Stimulated activated CD4-positive, alpha-beta T cell treated with anti-CD3 and anti-CD28 coated beads, Interleukin-15, amount 100 ng/mL, for 24 hours (primary cell): ENCODE measurements at regions not wholly inside any gene's neighbourhood (a gene's known extent, or its start where the extent isn't known, plus 50 kb on each side); places are given as distances from the start of the nearest gene placed in this dataset.
"Not testable (repeated sequence)": the region's sequence is repeated elsewhere in the genome, so short reads cannot be mapped to it uniquely, and the experiment has no call there.

ENCODE experiments used
- DNase-seq: peaks from one replicate; pipeline ENCODE4 v3.0.0-alpha.2; 2020

DNA sequence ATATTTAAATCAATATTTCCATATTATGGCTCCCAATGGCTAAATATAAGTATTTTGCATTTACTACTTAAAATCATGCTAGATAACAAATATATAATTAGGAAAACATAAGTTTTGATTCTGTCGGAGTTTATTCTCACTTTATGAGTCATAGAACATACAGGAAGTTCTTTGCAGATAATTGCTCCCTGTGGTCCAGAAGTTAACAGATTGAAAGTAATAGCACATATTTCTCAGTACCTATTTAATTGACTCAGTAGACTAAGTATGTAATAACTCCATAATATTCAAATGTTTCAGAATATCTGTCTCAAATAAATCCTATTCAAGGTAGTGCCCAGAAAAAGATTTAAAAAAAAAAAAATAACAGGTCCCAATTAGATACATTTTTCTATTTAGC is 806.0 kb upstream of the ATXN7L3B start:
- DNase-seq, result no peak

DNA sequence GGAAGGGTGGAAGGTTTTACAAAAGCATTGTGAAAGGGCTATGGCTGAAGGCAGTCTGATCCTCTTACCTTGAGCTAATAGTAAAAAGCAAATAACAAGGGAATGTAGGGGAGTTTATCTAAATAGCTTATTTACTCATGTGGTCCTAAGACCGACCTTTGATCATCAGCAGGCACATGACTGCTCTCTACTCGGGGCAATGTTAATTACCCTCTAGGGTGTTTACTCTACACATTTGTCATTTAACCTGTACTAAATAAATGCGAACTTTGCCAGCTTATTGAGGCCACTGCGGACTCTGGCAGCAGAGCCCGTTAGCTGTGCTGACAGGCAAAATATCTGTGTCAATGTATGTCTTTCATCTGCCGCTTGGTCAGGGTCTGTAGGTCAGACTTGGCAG is 768.3 kb upstream of the ATXN7L3B start:
- DNase-seq, result no peak

- DNase-seq, result no peak
These were observed 739.1 kb upstream of the ATXN7L3B start for GRCh38 chr12:73798523-73798922.

GRCh38 chr12:73815072-73815645 is 722.5 kb upstream of the ATXN7L3B start:
- no peak for DNase-seq

GRCh38 chr12:73817161-73817560 is 720.5 kb upstream of the ATXN7L3B start:
- DNase-seq, result no peak

GRCh38 chr12:73833746-73834145 is 703.9 kb upstream of the ATXN7L3B start:
- DNase-seq, result no peak

DNA sequence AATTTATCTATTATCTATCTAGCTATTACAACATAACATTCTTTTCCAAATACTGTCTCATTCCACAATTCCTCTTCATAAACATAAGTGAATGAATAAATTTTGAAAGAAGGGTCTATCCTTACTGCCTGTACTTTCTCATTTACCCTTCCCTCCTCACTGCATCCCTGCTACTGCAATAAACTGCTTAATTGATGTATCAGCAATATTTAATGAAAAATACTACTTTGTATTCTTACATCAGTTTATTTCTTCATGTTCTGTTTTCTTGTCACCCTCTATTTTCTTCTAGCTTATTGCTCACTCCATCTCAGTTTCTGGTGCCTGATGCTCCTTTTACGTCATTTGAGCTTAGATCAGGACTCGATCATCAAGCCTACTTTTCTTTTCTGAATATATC is 695.7 kb upstream of the ATXN7L3B start:
- no peak for DNase-seq

GRCh38 chr12:73863546-73863945 is 674.1 kb upstream of the ATXN7L3B start:
- DNase-seq, result no peak

- no peak for DNase-seq
These were observed 670.5 kb upstream of the ATXN7L3B start for GRCh38 chr12:73867147-73867546.

DNA sequence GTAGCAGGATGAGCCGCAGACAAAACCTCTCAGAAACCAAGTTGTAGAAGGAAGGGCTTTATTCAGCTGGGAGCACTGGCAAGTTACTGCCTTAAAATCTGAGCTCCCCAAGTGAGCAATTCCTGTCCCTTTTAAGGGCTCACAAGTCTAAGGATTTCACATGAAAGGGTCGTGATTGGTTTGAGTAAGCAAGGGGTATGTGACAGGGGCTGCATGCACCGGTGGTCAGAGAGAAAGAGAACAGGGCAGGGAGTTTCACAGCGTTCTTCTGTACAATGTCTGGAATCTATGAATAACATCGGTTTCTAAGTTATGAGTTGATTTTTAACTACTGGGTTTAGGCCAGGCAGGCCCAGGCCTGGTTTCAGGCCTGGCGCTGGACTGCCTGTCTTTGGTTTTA is 660.3 kb upstream of the ATXN7L3B start:
- not testable (repeated sequence) for DNase-seq

DNA sequence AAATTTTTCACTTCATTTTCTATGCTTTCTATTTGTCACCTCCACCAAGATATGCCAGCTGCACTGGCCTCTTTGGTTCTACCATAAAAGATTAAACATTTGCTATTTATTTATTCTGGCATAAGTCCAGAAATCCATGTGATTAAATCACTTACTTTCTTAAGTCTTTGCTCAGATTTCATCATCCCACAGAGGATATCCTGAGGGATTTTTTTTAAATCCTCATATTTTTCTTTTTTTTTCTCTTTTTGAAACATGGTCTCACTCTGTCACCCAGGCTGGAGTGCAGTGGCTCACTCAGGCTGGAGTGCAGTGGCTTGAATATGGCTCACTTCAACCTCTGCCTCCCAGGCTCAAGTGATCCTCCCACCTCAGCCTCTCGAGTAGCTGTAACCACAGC is 645.4 kb upstream of the ATXN7L3B start:
- no peak for DNase-seq

DNA sequence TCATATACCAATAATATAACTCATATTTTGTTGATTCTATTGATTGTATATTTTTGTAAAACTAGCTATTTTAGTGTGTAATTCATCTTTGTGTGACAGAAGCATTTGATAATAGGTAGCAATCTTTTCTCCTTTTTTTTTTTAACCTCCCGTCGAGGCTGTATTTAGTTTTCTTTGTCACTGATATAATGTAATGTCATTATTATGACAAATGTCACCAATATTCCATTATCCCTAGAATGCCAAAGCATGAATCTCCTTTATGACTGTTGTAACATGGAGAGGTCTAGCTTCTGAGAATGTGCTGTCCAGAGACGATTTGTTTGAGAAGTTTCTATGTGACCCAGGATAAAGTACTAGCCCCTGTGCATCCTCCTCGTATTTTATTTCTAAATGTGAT is 639.0 kb upstream of the ATXN7L3B start:
- DNase-seq, result no peak

GRCh38 chr12:73902260-73902659 is 635.4 kb upstream of the ATXN7L3B start:
- DNase-seq, result no peak

GRCh38 chr12:73906757-73907156 is 630.9 kb upstream of the ATXN7L3B start:
- DNase-seq, result no peak

- no peak for DNase-seq
These were observed 601.8 kb upstream of the ATXN7L3B start for GRCh38 chr12:73935817-73936216.

DNA sequence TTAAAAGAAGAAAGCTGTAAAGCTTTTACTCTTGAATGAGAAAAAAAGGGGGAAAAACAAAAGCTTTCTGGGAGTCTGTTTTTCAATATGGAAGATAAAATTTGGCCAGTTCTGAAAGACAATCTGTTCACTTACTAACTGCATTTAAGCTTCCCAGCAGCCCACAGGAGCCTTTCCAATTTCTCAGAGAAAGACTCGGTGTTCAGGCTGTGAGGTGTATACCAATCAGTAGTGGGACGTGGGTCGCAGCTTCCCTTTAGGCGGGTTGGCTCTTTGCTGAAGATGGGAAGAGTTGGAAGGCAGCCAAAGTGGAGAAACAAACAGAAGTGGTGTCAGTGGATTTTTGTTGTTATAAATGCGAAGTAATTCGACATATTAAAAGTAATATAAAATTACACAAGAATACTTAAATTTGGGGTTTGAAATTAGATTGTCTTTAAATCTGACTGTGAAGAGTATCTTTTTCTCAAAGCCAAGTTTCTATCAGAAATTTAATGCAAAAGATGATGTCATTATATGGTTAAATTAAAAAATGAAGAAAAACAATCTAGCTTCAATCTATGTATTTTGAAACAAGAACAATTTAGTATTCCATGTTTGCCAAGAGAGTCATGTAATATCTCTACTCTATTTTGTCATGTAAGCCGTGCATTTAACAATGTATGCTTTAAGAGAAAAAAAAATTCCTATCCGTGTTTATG is 590.2 kb upstream of the ATXN7L3B start:
- DNase-seq, result no peak

DNA sequence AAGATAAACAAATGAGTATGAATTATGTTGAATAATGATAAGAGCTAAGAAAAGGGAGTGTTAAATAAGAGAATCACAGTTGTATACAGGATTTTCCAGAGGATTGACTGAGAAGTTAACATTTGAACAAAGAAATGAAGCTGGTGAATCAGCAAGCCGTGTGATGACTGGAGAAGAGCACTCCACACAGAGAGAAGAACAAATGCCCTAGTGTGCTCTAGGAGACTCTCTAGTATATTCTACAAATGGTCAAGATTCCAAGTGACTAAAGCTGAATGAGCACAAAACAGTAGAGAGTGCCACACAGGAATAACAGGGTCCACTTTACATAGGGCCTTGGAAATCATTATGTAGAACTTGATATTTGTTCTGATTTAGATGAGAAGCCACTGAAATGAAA is 587.1 kb upstream of the ATXN7L3B start:
- DNase-seq, result no peak

DNA sequence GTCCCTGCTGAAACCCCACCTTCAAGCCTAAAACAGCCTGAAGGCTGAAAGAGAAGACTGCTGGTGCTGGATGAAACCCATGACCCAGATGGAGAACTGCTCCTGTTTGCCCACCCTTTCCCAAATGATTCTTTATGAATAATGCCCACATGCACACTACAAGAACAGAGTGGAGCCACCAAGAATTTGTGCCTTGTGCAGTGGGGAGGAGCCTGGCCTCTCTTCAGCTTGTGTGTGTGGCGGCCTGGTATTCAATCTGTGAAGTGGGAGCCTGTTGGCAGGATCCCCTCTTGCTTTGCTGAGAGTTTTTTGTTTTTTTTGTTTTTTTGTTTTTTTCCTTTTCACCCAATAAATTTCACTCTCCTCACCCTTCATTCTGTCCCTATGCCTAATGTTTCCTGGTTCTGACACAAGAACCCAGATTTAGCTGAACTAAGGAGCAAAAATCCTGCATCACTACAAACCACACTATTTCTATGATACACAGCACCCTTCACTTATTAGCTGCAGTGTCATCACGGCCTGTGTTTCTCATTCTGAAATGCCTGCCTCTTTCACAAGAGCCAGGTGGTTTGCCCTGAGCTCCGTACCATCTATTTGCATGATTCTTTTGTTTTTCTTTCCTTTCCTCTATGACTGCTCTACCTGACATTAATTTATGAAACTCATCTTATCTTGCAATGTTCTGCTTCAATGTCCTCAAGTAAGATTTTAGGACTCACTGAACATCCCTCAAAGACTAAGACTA is 585.5 kb upstream of the ATXN7L3B start:
- DNase-seq, result no peak

- no peak for DNase-seq
These were observed 573.0 kb upstream of the ATXN7L3B start for GRCh38 chr12:73964641-73965040.

GRCh38 chr12:73973486-73973885 is 564.1 kb upstream of the ATXN7L3B start:
- no peak for DNase-seq

GRCh38 chr12:73984552-73984951 is 553.1 kb upstream of the ATXN7L3B start:
- no peak for DNase-seq

DNA sequence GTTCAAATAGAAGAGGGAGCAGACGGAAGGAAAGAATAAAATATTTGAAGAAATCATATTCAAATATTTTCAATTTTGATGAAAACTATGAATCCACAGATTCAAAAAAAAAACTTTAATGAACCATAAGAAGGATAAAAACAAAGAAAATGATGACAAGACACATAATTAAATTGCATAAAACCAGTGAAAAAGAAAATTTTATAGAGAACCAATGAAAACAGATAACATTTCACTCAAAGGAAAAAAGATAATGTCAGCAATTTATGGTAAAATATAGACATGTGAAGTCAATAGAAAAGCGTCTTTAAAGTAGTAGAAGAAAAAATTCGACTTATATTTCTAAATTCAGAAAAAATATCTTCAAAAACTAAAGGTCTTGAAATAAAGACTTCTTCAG is 546.5 kb upstream of the ATXN7L3B start:
- no peak for DNase-seq

DNA sequence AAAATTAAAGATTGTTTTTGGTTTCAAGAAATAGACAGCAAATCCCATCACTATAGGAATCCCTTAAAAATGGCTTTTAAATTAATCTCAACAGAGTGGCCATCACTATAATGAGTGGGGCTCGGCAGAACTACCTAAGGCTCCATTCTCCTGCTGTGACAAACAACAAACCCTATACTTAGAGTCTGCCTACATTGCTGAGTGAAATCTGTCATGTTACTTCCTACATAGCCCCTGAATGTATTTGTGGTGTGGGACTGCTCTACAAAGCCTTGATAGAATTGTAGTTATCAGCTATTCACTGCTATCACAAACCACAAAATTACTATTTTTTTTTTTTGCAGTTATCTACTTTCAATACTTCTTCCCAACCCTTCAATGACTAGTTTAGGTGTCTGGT is 538.7 kb upstream of the ATXN7L3B start:
- no peak for DNase-seq

GRCh38 chr12:74015118-74015517 is 522.5 kb upstream of the ATXN7L3B start:
- no peak for DNase-seq
